ENCODE measurements at regions not wholly inside any gene's neighbourhood (a gene's known extent, or its start where the extent isn't known, plus 50 kb on each side); places are given as distances from the start of the nearest gene placed in this dataset.

DNA sequence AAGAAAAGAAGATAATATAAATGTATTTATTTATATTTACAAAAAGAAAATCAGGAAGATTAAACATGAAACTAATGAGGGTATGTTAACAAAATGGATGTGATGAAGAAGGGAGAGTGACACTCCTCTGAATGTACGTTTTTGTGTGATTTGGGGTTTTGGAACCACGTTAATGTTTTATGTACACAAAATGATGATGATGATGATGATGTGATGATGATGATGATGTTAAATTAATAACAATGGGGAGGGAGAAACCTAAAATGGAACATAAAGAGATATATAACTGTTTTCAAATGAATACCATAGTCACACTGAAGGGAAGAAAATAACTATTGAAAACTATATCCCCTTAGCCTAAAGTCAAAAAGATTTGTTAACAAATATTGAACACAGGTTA lies 143.1 kb downstream of the RCN1 start:
- Mint-ChIP-seq H3K4me3 (no peak overlapping the region), H3K27me3 (ENCODE audit: low read depth) (peaks cover 18% of the 10 kb centered on the region), H3K27ac (no peak overlapping the region), H3K4me1 (ENCODE audit: low read depth) (no peaks in the 10 kb centered on the region), H3K36me3 (ENCODE audit: low read depth) (no peaks in the 10 kb centered on the region), H3K9me3 (no peaks in the 10 kb centered on the region)
- CTCF ChIA-PET, result no interaction called here
- no peak for DNase-seq
- intact Hi-C loops (cut with micrococcal nuclease), result no loop called here

DNA sequence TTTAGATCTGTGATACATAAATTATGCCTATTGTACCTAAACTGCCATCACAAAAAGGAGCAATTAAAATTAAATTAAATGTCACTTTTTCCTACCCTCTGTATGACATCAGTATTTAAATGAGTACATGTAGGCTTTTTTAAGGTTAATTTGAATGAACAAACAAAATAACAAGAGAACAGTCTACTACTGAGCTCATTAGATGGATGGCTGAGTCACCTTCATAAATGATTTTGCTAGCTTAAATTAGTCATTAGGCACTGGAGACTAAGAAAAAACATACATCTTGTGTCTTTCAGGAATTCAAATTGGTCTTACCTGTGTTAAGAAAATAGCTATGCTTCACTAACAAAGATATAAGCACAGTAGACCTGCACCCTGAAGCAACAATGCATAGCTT lies 153.6 kb downstream of the RCN1 start:
- H3K36me3 Mint-ChIP-seq (ENCODE audit: low read depth), result no peaks in the 10 kb centered on the region
- H3K27me3 Mint-ChIP-seq (ENCODE audit: low read depth), result peaks cover 2% of the 10 kb centered on the region

DNA sequence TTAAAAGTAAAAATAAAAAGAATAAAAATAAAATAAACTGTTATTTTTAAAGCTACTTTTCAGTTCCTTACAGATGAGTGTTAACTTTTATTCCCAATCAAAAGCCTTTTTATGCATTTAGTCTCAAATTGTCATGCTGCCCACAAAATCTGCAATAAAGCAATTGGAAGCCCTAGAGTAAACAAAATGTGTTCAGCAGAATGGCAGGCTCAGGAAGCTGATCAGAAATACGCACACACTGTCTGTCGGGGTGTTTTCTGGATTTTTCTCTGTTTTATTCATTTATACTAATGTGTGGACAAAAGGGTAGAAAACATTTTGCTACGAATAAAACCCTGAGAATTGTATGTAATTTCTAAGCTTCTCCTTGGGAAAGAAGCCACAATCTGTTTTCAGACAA lies 162.8 kb downstream of the RCN1 start:
- intact Hi-C loops (cut with micrococcal nuclease), result no loop called here
- Mint-ChIP-seq H3K27me3 (ENCODE audit: low read depth) (peaks cover 4% of the 10 kb centered on the region), H3K4me1 (ENCODE audit: low read depth) (no peaks in the 10 kb centered on the region), H3K4me3 (no peak overlapping the region), H3K36me3 (ENCODE audit: low read depth) (no peaks in the 10 kb centered on the region), H3K27ac (no peak overlapping the region), H3K9me3 (no peaks in the 10 kb centered on the region)
- CTCF ChIA-PET, result interaction anchor here (0.7 kb wide), 1 partner anchor 78 kb away, joined by 3 read pairs; no protein-coding TSS in a partner anchor
- DNase-seq, result no peak

More for the DNA sequence above, 153.6 kb downstream of the RCN1 start:
- intact Hi-C loops (cut with micrococcal nuclease), result no loop called here
- DNase-seq, result no peak
- Mint-ChIP-seq H3K27ac (no peak overlapping the region), H3K4me1 (ENCODE audit: low read depth) (no peaks in the 10 kb centered on the region), H3K9me3 (no peaks in the 10 kb centered on the region), H3K4me3 (no peak overlapping the region)
- CTCF ChIA-PET, result interaction anchor here (1.2 kb wide), 1 partner anchor 12 kb away, joined by 5 read pairs; no protein-coding TSS in a partner anchor

DNA sequence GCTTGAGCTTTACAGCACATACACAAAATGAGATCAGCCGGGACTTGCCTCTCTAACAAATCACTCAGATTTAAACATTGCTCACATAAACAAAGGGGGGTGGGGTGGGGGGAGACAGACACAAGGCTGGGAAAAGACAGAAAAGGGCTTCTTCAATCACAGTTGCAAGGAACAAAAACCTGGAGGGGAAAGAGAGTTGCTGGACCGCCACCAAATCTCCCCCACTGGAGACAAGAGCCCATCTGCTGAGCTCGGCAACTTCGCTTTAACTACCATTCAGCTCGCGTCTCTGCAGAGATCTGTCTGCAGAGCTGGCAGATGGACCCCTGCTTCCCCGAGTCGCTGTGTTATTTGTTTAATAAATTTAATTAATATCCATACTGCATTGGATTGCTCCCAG lies 165.0 kb downstream of the RCN1 start:
- no peak for DNase-seq
- no peaks in the 10 kb centered on the region for H3K4me1 Mint-ChIP-seq (ENCODE audit: low read depth)
- peaks cover 4% of the 10 kb centered on the region for H3K27me3 Mint-ChIP-seq (ENCODE audit: low read depth)
- H3K36me3 Mint-ChIP-seq (ENCODE audit: low read depth), result no peaks in the 10 kb centered on the region
- H3K27ac Mint-ChIP-seq, result no peak overlapping the region
- H3K9me3 Mint-ChIP-seq, result no peaks in the 10 kb centered on the region
- CTCF ChIA-PET, result no interaction called here
- intact Hi-C loops (cut with micrococcal nuclease), result no loop called here
- no peak overlapping the region for H3K4me3 Mint-ChIP-seq

DNA sequence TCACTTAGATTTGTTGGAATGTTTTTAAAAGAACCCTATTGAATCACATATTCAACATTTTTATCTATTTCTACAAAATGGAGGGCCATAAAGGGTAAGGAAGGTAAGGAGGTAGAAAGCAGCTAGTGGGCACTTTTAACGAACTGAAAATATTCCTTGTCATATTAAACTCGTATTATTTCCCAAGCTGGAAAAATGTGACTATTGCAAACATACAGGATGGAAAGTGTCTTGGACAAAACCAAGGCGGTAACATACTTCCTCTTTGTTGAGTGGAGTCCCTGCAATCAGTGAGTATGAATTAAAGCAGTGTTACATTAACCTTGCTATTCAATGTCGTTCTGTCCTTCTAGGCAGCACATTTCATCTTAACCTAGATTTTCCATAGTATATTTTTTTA lies 165.6 kb downstream of the RCN1 start:
- H3K9me3 Mint-ChIP-seq, result no peaks in the 10 kb centered on the region
- CTCF ChIA-PET, result no interaction called here
- H3K27ac Mint-ChIP-seq, result no peak overlapping the region
- intact Hi-C loops (cut with micrococcal nuclease), result no loop called here
- peaks cover 4% of the 10 kb centered on the region for H3K27me3 Mint-ChIP-seq (ENCODE audit: low read depth)
- H3K4me3 Mint-ChIP-seq, result no peak overlapping the region
- DNase-seq, result no peak
- H3K36me3 Mint-ChIP-seq (ENCODE audit: low read depth), result no peaks in the 10 kb centered on the region
- H3K4me1 Mint-ChIP-seq (ENCODE audit: low read depth), result no peaks in the 10 kb centered on the region

DNA sequence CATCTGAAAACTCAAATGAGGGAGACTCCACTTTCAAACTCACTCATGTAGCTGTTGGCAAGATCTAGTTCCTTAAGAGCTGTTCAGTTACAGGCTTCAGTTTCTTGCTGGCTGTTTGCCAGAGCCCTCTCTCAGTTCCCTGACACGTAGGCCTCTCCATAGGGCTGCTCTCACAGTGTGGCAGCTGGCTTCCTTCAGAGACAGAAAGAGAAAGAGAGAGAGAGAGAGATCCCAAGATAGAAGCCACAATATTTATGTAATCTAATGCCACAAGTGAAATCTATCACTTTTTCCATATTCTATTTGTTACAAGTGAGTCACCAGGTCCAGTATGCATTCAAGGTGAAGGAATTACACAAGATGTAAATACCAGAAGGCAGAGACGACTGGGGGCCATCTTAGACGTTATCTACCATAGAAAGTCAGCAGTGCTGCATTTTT lies 168.8 kb downstream of the RCN1 start:
- Mint-ChIP-seq H3K4me3 (no peak overlapping the region), H3K9me3 (no peaks in the 10 kb centered on the region), H3K36me3 (ENCODE audit: low read depth) (no peaks in the 10 kb centered on the region), H3K4me1 (ENCODE audit: low read depth) (no peaks in the 10 kb centered on the region), H3K27ac (no peak overlapping the region), H3K27me3 (ENCODE audit: low read depth) (no peaks in the 10 kb centered on the region)
- no peak for DNase-seq
- CTCF ChIA-PET, result no interaction called here
- intact Hi-C loops (cut with micrococcal nuclease), result no loop called here

DNA sequence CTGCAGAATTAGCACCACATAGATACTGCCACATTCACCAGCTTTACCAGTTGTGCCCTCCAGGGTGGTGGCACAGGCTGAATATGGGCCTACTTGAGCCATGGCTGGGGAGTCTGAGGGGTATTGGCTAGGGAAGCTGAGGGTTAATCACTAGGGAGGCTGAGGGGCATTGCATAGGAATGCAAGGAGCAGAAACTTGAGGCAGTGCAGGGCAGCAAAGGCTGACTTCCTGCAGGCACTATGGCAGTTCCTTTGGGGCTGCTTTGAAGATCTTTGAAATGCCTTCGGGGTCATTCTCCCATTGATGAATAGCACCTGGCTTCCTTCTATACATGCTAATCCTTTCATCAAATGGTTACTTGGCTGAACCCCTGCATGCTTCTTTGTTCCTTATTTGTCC lies 171.5 kb downstream of the RCN1 start:
- Mint-ChIP-seq H3K27ac (no peak overlapping the region), H3K4me3 (no peak overlapping the region), H3K4me1 (ENCODE audit: low read depth) (no peaks in the 10 kb centered on the region), H3K27me3 (ENCODE audit: low read depth) (no peaks in the 10 kb centered on the region), H3K36me3 (ENCODE audit: low read depth) (no peaks in the 10 kb centered on the region), H3K9me3 (no peaks in the 10 kb centered on the region)
- no peak for DNase-seq
- intact Hi-C loops (cut with micrococcal nuclease), result no loop called here
- CTCF ChIA-PET, result no interaction called here

DNA sequence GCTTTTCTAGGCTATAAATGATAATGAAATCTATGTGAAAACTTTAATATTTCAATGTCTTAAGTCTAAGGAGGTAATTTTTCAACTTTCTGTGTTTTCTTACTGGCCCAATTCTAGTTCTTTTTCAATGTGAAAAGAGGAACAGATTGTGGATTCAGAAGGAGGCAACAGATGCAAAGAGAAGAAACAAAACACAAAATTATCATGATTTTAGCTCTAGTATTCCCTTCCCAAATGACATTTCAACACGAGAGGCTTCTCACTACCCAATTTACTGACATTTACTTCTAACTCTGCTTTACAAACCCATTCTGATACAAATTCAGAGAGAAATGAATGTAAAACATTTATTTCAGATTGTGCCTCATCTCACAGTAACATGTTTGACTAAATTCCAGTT lies 169.4 kb downstream of the WT1 start:
- Mint-ChIP-seq H3K4me1 (ENCODE audit: low read depth) (no peaks in the 10 kb centered on the region), H3K36me3 (ENCODE audit: low read depth) (no peaks in the 10 kb centered on the region), H3K27ac (no peak overlapping the region), H3K27me3 (ENCODE audit: low read depth) (no peaks in the 10 kb centered on the region), H3K4me3 (no peak overlapping the region), H3K9me3 (no peaks in the 10 kb centered on the region)
- CTCF ChIA-PET, result no interaction called here
- DNase-seq, result no peak
- intact Hi-C loops (cut with micrococcal nuclease), result no loop called here

DNA sequence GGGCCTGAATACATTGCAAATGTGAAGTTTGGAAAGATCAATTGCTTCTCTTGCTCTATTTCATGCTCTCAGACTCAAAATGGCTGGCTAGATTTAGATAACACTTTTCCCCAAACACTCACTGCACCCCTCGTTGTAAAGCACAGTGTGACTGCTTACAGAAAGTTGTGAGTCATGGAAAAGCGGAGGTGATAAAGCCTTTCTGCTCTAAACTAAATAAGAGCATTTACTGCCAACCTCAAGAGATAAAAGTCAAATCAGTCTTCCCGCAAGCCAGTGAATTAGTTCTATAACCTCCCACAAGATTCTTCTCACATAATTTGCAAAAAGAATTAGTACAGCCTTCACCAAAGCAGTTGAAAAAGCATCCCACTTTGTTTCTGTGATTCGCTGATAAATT lies 168.7 kb downstream of the WT1 start:
- no peak overlapping the region for H3K4me3 Mint-ChIP-seq
- intact Hi-C loops (cut with micrococcal nuclease), result no loop called here
- DNase-seq, result no peak
- peaks cover 4% of the 10 kb centered on the region for H3K27me3 Mint-ChIP-seq (ENCODE audit: low read depth)
- H3K9me3 Mint-ChIP-seq, result no peaks in the 10 kb centered on the region
- CTCF ChIA-PET, result no interaction called here
- no peaks in the 10 kb centered on the region for H3K36me3 Mint-ChIP-seq (ENCODE audit: low read depth)
- H3K4me1 Mint-ChIP-seq (ENCODE audit: low read depth), result no peaks in the 10 kb centered on the region
- no peak overlapping the region for H3K27ac Mint-ChIP-seq

DNA sequence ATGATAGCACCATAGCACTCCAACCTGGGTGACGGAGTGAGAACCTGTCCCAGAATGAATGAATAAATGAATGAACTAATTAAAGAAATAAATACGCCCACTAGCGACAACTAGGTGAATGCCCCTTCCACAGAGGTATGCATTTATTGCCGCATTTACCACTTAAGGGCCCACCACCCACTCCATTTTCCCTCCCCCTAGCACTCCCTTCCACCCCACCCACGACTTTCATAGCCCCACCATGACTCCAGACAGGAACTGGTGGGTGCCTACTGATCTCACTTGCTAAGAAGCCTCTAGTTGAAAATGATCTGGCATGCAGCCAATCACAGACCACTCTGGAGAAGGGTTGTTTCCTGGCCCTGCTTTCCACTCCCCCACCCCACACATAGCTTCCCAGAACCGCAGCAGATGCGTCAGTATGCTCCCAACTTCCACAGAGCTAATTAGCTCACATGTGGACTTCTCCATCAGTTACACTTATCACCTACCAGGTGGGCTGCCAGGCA lies 167.6 kb downstream of the WT1 start:
- DNase-seq, result no peak
- no peaks in the 10 kb centered on the region for H3K4me1 Mint-ChIP-seq (ENCODE audit: low read depth)
- H3K9me3 Mint-ChIP-seq, result no peaks in the 10 kb centered on the region
- H3K27me3 Mint-ChIP-seq (ENCODE audit: low read depth), result peaks cover 6% of the 10 kb centered on the region
- no peaks in the 10 kb centered on the region for H3K36me3 Mint-ChIP-seq (ENCODE audit: low read depth)
- CTCF ChIA-PET, result no interaction called here
- H3K4me3 Mint-ChIP-seq, result no peak overlapping the region
- H3K27ac Mint-ChIP-seq, result no peak overlapping the region
- intact Hi-C loops (cut with micrococcal nuclease), result no loop called here

DNA sequence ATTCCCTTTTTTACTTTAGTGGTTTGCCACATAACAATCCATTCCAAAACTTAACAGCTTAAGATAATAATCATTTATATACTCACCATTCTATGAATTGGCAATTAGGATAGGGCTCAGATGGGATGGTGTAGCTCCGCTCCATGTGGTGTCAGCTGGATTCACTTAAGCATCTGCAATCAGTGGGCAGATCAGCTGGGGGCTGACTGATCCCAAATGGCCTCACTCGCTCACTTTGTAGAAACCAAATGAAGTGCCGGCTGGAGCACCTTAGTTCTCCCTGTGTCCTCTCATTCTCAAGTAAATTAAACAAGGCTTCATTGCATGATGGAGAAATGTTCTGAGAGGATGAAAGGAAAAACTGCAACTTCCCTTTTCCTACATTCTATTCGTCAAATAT lies 161.4 kb downstream of the WT1 start:
- Mint-ChIP-seq H3K27me3 (ENCODE audit: low read depth) (peaks cover 11% of the 10 kb centered on the region), H3K4me1 (ENCODE audit: low read depth) (no peaks in the 10 kb centered on the region), H3K4me3 (no peak overlapping the region), H3K36me3 (ENCODE audit: low read depth) (no peaks in the 10 kb centered on the region), H3K27ac (no peak overlapping the region), H3K9me3 (no peaks in the 10 kb centered on the region)
- CTCF ChIA-PET, result no interaction called here
- intact Hi-C loops (cut with micrococcal nuclease), result no loop called here
- DNase-seq, result no peak

DNA sequence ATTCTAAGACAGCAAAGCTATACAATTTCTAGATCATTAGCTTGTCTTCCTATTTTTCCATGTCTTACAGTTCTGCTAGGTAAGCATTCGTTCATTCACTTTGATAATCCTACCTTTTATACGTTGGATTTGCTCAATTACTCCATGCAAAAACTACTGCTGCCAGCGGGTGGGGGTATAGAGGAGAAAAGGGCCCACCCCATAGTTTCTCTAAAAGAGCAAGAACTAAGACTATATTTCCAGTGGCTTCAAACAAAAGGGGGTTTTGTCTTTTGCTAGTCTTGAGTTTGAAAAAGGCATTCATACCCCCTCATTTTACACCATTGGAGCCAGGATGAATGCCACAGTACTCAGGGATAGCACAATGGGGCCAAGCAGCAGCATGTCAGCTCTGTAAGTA lies 155.7 kb downstream of the WT1 start:
- no peaks in the 10 kb centered on the region for H3K4me1 Mint-ChIP-seq (ENCODE audit: low read depth)
- intact Hi-C loops (cut with micrococcal nuclease), result no loop called here
- H3K9me3 Mint-ChIP-seq, result peaks cover 2% of the 10 kb centered on the region
- no peak overlapping the region for H3K27ac Mint-ChIP-seq
- CTCF ChIA-PET, result interaction anchor here (1.3 kb wide), 1 partner anchor 53 kb away, joined by 4 read pairs; no protein-coding TSS in a partner anchor
- no peak for DNase-seq
- no peaks in the 10 kb centered on the region for H3K36me3 Mint-ChIP-seq (ENCODE audit: low read depth)
- peaks cover 14% of the 10 kb centered on the region for H3K27me3 Mint-ChIP-seq (ENCODE audit: low read depth)
- H3K4me3 Mint-ChIP-seq, result no peak overlapping the region

DNA sequence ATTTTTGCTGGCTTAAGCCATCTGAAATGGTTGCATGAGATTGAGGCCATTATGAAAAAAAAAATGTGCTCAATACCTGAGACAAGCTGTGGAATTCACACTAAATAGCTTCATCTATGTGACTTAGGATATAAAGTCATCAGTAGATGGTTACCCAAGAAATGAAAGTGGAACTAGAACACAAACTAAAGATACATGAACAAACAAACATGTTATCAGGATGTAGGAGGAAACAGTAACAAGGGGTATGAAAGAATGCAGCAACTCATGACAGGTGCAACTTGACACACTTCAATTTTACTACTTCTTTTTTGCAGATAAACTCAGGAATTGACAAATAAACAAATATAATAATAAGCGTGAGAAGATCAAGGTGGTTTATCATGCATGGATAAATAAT lies 155.0 kb downstream of the WT1 start:
- CTCF ChIA-PET, result interaction anchor here (0.7 to 1.3 kb wide), 2 partner anchors 14 to 53 kb away, joined by 3 to 4 read pairs; no protein-coding TSS in a partner anchor
- Mint-ChIP-seq H3K9me3 (peaks cover 2% of the 10 kb centered on the region), H3K27me3 (ENCODE audit: low read depth) (peaks cover 14% of the 10 kb centered on the region), H3K36me3 (ENCODE audit: low read depth) (no peaks in the 10 kb centered on the region), H3K4me1 (ENCODE audit: low read depth) (no peaks in the 10 kb centered on the region), H3K27ac (no peak overlapping the region), H3K4me3 (no peak overlapping the region)
- intact Hi-C loops (cut with micrococcal nuclease), result no loop called here
- DNase-seq, result no peak

DNA sequence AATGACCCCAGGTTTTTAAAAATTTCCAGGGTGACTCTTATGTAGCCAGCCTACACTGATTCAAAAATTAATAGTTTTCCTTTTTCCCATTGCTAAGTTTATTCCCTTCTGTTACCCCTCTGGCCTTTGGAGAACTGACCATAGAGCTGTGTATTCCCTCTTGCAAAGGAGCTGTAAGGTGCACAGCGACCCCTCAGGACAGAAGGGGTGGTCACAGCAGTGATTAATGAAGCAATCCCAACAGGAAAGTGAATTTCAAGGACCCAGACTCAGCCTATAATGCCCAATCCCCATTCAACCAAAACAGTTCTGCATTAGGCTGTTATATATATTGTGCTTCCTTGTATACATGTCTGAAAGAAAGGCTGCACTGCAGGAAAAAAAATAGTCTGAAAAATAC lies 147.1 kb downstream of the WT1 start:
- CTCF ChIA-PET, result no interaction called here
- Mint-ChIP-seq H3K9me3 (peaks cover 2% of the 10 kb centered on the region), H3K27me3 (ENCODE audit: low read depth) (peaks cover 9% of the 10 kb centered on the region), H3K36me3 (ENCODE audit: low read depth) (no peaks in the 10 kb centered on the region), H3K27ac (no peak overlapping the region), H3K4me3 (no peak overlapping the region), H3K4me1 (ENCODE audit: low read depth) (no peaks in the 10 kb centered on the region)
- intact Hi-C loops (cut with micrococcal nuclease), result no loop called here
- no peak for DNase-seq
